Kidney epithelial cell (primary cell): ENCODE measurements at regions not wholly inside any gene's neighbourhood (a gene's known extent, or its start where the extent isn't known, plus 50 kb on each side); places are given as distances from the start of the nearest gene placed in this dataset.

Source experiments
- DNase-seq: peaks from one replicate; pipeline ENCODE4 v3.0.0-alpha.2; 2010; ENCODE audit warnings: low read depth
- H3K27me3 ChIP-seq: 2 replicates; pipeline ENCODE4 v1.6.0; 2011; ENCODE audit warnings: low read length; ENCODE audit not compliant: control insufficient read depth, insufficient read depth
- H3K36me3 ChIP-seq: 2 replicates; pipeline ENCODE4 v1.5.1; 2011; ENCODE audit warnings: low read length; ENCODE audit not compliant: control insufficient read depth, insufficient read depth
- H3K4me3 ChIP-seq: 2 replicates; pipeline ENCODE4 v1.5.1; 2011; ENCODE audit warnings: low read depth, mild to moderate bottlenecking, control low read depth, low read length
- TF ChIP-seq, protein P1 (sequence below): IDR thresholded peaks from 2 replicates; pipeline ENCODE4 v1.5.1; 2011; ENCODE audit warnings: mild to moderate bottlenecking, moderate library complexity, low read length, control low read depth, inconsistent platforms; ENCODE audit not compliant: insufficient read depth, poor library complexity, severe bottlenecking

- Histone ChIP-seq H3K27me3 (no peaks in the 10 kb centered on the region), H3K4me3 (no peak overlapping the region), H3K36me3 (no peaks in the 10 kb centered on the region)
- TF ChIP-seq, protein P1, sequence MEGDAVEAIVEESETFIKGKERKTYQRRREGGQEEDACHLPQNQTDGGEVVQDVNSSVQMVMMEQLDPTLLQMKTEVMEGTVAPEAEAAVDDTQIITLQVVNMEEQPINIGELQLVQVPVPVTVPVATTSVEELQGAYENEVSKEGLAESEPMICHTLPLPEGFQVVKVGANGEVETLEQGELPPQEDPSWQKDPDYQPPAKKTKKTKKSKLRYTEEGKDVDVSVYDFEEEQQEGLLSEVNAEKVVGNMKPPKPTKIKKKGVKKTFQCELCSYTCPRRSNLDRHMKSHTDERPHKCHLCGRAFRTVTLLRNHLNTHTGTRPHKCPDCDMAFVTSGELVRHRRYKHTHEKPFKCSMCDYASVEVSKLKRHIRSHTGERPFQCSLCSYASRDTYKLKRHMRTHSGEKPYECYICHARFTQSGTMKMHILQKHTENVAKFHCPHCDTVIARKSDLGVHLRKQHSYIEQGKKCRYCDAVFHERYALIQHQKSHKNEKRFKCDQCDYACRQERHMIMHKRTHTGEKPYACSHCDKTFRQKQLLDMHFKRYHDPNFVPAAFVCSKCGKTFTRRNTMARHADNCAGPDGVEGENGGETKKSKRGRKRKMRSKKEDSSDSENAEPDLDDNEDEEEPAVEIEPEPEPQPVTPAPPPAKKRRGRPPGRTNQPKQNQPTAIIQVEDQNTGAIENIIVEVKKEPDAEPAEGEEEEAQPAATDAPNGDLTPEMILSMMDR: no peak
- DNase-seq: no peak
Measured at GRCh38 chr14:61963926-61964325, 201.7 kb downstream of the SNAPC1 start.

DNA sequence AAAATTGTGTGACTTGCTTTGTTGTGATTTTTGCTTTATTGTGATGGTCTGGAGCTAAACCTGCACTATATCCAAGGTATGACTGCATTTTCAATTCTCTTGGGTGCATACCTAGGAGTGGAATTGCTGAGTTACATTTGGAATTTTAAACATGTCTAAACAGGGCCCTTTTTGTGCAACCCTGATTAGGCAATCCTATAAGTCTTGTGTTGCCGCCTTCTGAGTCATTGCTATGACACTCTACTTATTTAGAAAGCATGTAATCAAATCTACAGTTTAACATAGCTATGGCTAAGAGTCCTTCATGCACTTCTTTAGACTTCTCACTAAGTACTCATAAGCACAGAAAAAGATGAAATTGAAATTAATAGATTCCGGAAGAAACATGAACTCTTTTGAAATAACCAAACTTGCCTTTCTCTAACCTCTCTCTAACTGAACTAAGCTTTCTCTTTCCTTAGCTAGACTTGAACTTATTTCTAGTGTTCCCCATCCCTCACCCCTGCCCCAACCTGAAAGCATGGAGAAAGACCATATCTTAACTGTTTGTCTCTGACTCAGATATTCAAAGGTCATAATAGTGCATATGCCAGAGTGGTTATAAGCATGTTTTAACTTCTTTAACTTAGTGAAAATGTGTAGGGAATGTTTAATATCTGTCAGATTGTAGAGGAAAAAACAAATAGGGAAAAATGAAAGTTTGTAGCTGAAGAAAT lies 203.0 kb downstream of the SNAPC1 start:
- DNase-seq: peak; percentile 41
- TF ChIP-seq, protein P1: no peak
- no peaks in the 10 kb centered on the region for H3K27me3 ChIP-seq
- no peak overlapping the region for H3K4me3 ChIP-seq
- H3K36me3 ChIP-seq: no peaks in the 10 kb centered on the region

DNA sequence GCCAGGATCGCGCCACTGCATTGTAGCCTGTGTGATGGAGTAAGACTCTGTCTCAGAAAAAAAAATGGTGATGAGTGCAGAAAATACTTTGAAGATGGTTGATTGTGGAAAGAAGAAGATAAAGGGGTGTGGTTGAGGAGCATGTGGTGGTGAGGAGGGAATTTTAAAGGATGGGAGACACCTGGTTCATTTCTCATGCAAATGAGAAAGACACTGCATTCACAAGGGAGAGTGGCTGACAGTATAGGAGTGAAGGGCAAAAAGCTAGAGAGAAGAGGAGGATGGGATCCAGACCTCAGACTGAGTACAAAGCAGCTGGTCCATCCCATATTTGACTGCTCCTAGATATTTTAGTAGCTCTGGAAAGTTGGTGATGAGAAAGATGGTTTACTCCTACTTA lies 206.0 kb downstream of the SNAPC1 start:
- H3K4me3 ChIP-seq: no peak overlapping the region
- TF ChIP-seq, protein P1: no peak
- no peak for DNase-seq
- no peaks in the 10 kb centered on the region for H3K36me3 ChIP-seq
- no peaks in the 10 kb centered on the region for H3K27me3 ChIP-seq

GRCh38 chr14:61972711-61973110 lies 210.5 kb downstream of the SNAPC1 start:
- TF ChIP-seq, protein P1: no peak
- no peaks in the 10 kb centered on the region for H3K27me3 ChIP-seq
- H3K36me3 ChIP-seq: no peaks in the 10 kb centered on the region
- DNase-seq: no peak
- H3K4me3 ChIP-seq: no peak overlapping the region

GRCh38 chr14:61973981-61974380 lies 211.8 kb downstream of the SNAPC1 start:
- Histone ChIP-seq H3K36me3 (no peaks in the 10 kb centered on the region), H3K4me3 (no peak overlapping the region), H3K27me3 (no peaks in the 10 kb centered on the region)
- no peak for DNase-seq
- TF ChIP-seq, protein P1: no peak

GRCh38 chr14:61977217-61977616 lies 215.0 kb downstream of the SNAPC1 start:
- TF ChIP-seq, protein P1: no peak
- Histone ChIP-seq H3K27me3 (no peaks in the 10 kb centered on the region), H3K36me3 (no peaks in the 10 kb centered on the region), H3K4me3 (no peak overlapping the region)
- no peak for DNase-seq
